GM19043 (cell line): ENCODE measurements at regions not wholly inside any gene's neighbourhood (a gene's known extent, or its start where the extent isn't known, plus 50 kb on each side); places are given as distances from the start of the nearest gene placed in this dataset.

Experiments
- ATAC-seq: cut with Tn5 transposase; IDR thresholded peaks from one replicate; pipeline ENCODE4 v1.9.1; 2021; ENCODE audit warnings: low read depth; ENCODE audit not compliant: unreplicated experiment

GRCh38 chr18:59760619-59761600, 63.7 kb upstream of the CCBE1 start:
- ATAC-seq = no peak

- no peak for ATAC-seq
Measured at GRCh38 chr18:59760212-59760611, 63.0 kb upstream of the CCBE1 start.

- no peak for ATAC-seq
Measured at GRCh38 chr18:59758837-59759236, 61.6 kb upstream of the CCBE1 start.

- no peak for ATAC-seq
Measured at GRCh38 chr18:59758106-59758505, 60.9 kb upstream of the CCBE1 start.

- no peak for ATAC-seq
Measured at GRCh38 chr18:59752666-59753065, 55.4 kb upstream of the CCBE1 start.

GRCh38 chr18:59751186-59751585, 54.0 kb upstream of the CCBE1 start:
- ATAC-seq = no peak

- ATAC-seq = no peak
Measured at GRCh38 chr18:59748628-59749360, 51.6 kb upstream of the CCBE1 start.
